ENCODE measurements at regions not wholly inside any gene's neighbourhood (a gene's known extent, or its start where the extent isn't known, plus 50 kb on each side); places are given as distances from the start of the nearest gene placed in this dataset.

DNA sequence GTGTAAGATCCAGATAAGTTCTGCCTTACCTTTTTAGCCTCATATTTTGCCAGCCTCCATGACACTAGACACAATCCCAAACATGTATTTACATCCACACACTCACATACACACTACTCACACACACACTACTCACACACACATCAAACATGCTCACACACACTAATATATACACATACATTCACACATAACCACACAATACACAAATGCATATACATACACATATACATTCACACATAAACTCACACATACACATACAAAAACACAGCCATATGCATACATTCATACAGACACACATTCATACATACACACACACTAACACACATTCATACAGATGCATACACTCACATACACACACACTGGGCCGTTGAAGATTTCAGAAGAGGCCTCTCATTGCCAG is 109.5 kb downstream of the MAIP1 start:
- POLR2A ChIA-PET, result no interaction called here
- CTCF ChIA-PET, result no interaction called here
- TF ChIP-seq CTCF (IDR thresholded peaks at IDR 0.05; ENCODE audit: control extremely low read depth, extremely low read depth, low read depth, missing control alignments), result no peak
- no peak for DNase-seq (ENCODE audit: extremely low spot score)

DNA sequence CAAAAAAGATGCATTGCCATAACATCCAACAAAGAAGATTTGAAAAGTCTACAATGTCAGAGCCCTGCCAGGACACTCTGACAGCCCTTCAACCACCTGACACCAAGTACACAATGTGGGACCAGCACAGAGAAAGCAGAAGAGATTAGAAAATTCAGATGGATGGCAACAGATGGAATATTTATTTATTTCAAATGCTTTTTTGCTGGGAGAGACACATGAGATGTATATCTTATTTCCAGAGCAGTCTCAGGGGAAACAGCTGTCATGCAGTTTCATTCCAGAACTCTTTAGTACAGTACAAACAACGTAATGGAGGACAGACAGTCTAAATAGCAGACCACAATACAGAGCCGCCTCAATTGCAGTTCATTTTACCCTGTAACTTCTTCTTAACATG is 110.1 kb downstream of the MAIP1 start:
- DNase-seq (ENCODE audit: extremely low spot score), result no peak
- POLR2A ChIA-PET, result no interaction called here
- TF ChIP-seq CTCF (IDR thresholded peaks at IDR 0.05; ENCODE audit: control extremely low read depth, extremely low read depth, low read depth, missing control alignments), result no peak
- CTCF ChIA-PET, result no interaction called here

DNA sequence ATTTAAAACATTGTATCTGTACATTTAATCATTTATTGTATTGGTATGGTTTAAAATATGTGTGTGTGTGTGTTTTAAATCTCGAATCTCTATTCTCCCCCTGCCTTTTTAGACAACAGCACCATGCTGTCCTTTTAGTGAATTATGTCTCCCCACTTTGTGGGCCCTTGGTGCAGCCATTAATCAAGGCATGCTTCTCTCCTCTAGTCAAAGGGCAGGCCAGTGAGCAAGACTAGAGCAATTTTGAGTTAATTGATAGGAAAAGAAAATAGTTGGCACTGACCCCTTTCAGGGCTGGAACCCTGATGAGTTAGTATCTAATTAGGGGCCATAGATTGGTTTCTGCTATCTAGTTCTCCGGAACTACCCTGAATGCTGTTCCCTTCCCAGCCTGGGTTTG is 111.0 kb downstream of the MAIP1 start:
- TF ChIP-seq CTCF (IDR thresholded peaks at IDR 0.05; ENCODE audit: control extremely low read depth, extremely low read depth, low read depth, missing control alignments), result no peak
- DNase-seq (ENCODE audit: extremely low spot score), result no peak
- ChIA-PET CTCF (no interaction called here), POLR2A (no interaction called here)

- POLR2A ChIA-PET, result no interaction called here
These were observed 113.3 kb downstream of the MAIP1 start for GRCh38 chr2:200068642-200069041.

DNA sequence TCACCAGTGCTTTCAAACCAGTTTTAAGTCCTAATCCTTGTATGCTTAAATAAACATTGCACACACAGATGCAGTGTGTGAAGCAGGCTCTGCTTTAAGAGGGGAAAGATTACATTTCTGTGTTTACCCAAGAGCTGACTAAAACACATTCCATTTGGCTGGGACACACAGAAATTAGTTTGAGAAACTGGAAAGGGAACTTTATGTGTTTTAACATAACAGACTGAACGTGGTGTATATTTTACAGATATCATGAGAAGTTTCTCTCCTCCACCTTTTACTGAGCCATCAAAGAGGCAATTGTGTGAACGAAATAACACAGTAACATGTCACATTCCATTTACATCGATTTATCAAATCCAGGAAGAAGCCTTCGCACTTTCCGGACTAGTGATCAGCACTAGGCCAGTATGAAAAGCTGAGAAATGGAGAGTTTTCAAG is 121.8 kb downstream of the MAIP1 start:
- POLR2A ChIA-PET, result no interaction called here
- TF ChIP-seq CTCF (IDR thresholded peaks at IDR 0.05; ENCODE audit: control extremely low read depth, extremely low read depth, low read depth, missing control alignments), result no peak
- CTCF ChIA-PET, result no interaction called here
- DNase-seq (ENCODE audit: extremely low spot score), result no peak

More at GRCh38 chr2:200068642-200069041, 113.3 kb downstream of the MAIP1 start:
- no peak for DNase-seq (ENCODE audit: extremely low spot score)
- CTCF ChIA-PET, result no interaction called here
- no peak for TF ChIP-seq CTCF (IDR thresholded peaks at IDR 0.05; ENCODE audit: control extremely low read depth, extremely low read depth, low read depth, missing control alignments)

GRCh38 chr2:200077838-200078237 is 122.5 kb downstream of the MAIP1 start:
- ChIA-PET POLR2A (no interaction called here), CTCF (no interaction called here)
- no peak for DNase-seq (ENCODE audit: extremely low spot score)
- TF ChIP-seq CTCF (IDR thresholded peaks at IDR 0.05; ENCODE audit: control extremely low read depth, extremely low read depth, low read depth, missing control alignments), result no peak

- POLR2A ChIA-PET, result no interaction called here
These were observed 124.0 kb downstream of the MAIP1 start for GRCh38 chr2:200079356-200079755.

More at GRCh38 chr2:200079356-200079755, 124.0 kb downstream of the MAIP1 start:
- DNase-seq (ENCODE audit: extremely low spot score), result no peak
- CTCF ChIA-PET, result interaction anchor here (1.0 to 1.7 kb wide), 3 partner anchors 9 to 86 kb away, joined by 3 to 5 read pairs (median 4); no protein-coding TSS in a partner anchor
- no peak for TF ChIP-seq CTCF (IDR thresholded peaks at IDR 0.05; ENCODE audit: control extremely low read depth, extremely low read depth, low read depth, missing control alignments)

Data from GM10248 (cell line).